ENCODE measurements at regions not wholly inside any gene's neighbourhood (a gene's known extent, or its start where the extent isn't known, plus 50 kb on each side); places are given as distances from the start of the nearest gene placed in this dataset.

GRCh38 chr11:91654686-91655085 lies 569.9 kb upstream of the FAT3 start:
- Histone ChIP-seq H3K9me3 (no peaks in the 10 kb centered on the region), H3K4me3 (no peak overlapping the region), H3K4me1 (ENCODE audit: control insufficient read depth in 1 of 2, low read depth in 2 of 2) (no peaks in the 10 kb centered on the region), H3K36me3 (no peaks in the 10 kb centered on the region), H3K27me3 (replicated peaks; ENCODE audit: insufficient read depth) (no peaks in the 10 kb centered on the region), H3K27ac (no peak overlapping the region)
- TF ChIP-seq CTCF (IDR thresholded peaks at IDR 0.05) = no peak
- ATAC-seq (ENCODE audit: insufficient number of reproducible peaks, low FRiP score, low read depth) = no peak
- DNase-seq (ENCODE audit: low spot score) = no peak

DNA sequence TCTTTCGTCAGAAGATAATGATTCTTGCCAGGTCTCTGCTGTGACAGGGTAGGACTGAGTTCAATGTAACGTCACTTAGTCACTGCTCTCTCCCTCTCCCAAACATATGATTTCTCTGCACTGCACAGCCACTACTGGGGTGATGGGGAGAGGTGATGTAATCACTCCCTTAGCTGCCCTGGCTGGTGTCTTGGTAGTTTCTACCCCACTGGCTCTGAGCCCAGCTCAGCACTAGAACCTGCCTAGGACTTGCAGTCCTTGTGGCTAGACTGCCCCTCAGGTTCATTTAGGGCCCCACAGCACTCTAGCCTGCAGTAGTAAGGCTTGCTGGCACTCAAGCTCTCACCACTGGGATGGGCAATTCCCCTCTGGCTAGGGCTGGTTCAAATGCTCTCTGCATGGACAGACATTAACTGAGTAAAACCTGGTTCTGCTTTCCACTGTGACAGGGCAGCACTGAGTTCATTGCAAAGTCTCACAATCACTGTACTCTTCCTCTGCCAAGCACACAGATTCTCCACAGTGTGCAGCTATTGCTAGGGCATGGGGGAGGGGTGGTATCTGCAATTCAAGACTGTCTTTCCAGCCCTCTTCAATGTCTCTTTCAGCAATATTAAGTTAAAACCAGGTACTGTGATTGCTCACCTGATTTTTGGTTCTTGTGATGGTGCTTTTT lies 571.4 kb upstream of the FAT3 start:
- TF ChIP-seq CTCF (IDR thresholded peaks at IDR 0.05) = no peak
- H3K27ac ChIP-seq = no peak overlapping the region

DNA sequence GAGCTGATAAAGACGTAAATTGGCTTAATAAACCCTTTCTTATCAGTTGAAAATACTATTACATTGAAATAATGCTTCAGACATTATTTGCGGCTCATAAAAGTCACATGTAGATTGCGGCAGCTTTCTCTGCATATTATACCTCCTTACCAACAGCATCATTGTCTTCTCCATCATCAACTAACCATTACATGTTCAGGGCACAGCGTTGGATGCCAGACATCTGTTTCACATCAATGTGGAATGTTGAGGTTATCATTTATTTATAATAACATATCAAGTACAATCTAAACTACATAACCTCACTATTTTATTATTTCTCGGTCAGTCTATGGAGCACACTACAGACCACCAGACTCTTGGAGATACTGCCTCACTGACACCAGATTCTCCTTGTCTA lies 573.8 kb upstream of the FAT3 start:
- no peaks in the 10 kb centered on the region for H3K9me3 ChIP-seq
- no peak for TF ChIP-seq CTCF (IDR thresholded peaks at IDR 0.05)
- H3K4me1 ChIP-seq (ENCODE audit: control insufficient read depth in 1 of 2, low read depth in 2 of 2) = no peaks in the 10 kb centered on the region
- no peak overlapping the region for H3K4me3 ChIP-seq
- no peak for ATAC-seq (ENCODE audit: insufficient number of reproducible peaks, low FRiP score, low read depth)
- no peaks in the 10 kb centered on the region for H3K27me3 ChIP-seq (replicated peaks; ENCODE audit: insufficient read depth)
- H3K27ac ChIP-seq = no peak overlapping the region
- no peak for DNase-seq (ENCODE audit: low spot score)
- H3K36me3 ChIP-seq = no peaks in the 10 kb centered on the region

More for the DNA sequence above, 571.4 kb upstream of the FAT3 start:
- Histone ChIP-seq H3K36me3 (no peaks in the 10 kb centered on the region), H3K9me3 (no peaks in the 10 kb centered on the region), H3K4me3 (no peak overlapping the region), H3K4me1 (ENCODE audit: control insufficient read depth in 1 of 2, low read depth in 2 of 2) (no peaks in the 10 kb centered on the region), H3K27me3 (replicated peaks; ENCODE audit: insufficient read depth) (no peaks in the 10 kb centered on the region)
- DNase-seq (ENCODE audit: low spot score) (no peak), ATAC-seq (ENCODE audit: insufficient number of reproducible peaks, low FRiP score, low read depth) (no peak)

- no peaks in the 10 kb centered on the region for H3K4me1 ChIP-seq (ENCODE audit: control insufficient read depth in 1 of 2, low read depth in 2 of 2)
- H3K9me3 ChIP-seq = no peaks in the 10 kb centered on the region
- H3K4me3 ChIP-seq = no peak overlapping the region
- no peaks in the 10 kb centered on the region for H3K27me3 ChIP-seq (replicated peaks; ENCODE audit: insufficient read depth)
- H3K36me3 ChIP-seq = no peaks in the 10 kb centered on the region
- H3K27ac ChIP-seq = no peak overlapping the region
- no peak for TF ChIP-seq CTCF (IDR thresholded peaks at IDR 0.05)
- no peak for DNase-seq (ENCODE audit: low spot score)
- no peak for ATAC-seq (ENCODE audit: insufficient number of reproducible peaks, low FRiP score, low read depth)
These were observed 583.5 kb upstream of the FAT3 start for GRCh38 chr11:91641153-91641552.

- TF ChIP-seq CTCF (IDR thresholded peaks at IDR 0.05) = no peak
- DNase-seq (ENCODE audit: low spot score) = no peak
- no peak overlapping the region for H3K4me3 ChIP-seq
- no peaks in the 10 kb centered on the region for H3K36me3 ChIP-seq
- no peak for ATAC-seq (ENCODE audit: insufficient number of reproducible peaks, low FRiP score, low read depth)
- H3K27me3 ChIP-seq (replicated peaks; ENCODE audit: insufficient read depth) = no peaks in the 10 kb centered on the region
- H3K4me1 ChIP-seq (ENCODE audit: control insufficient read depth in 1 of 2, low read depth in 2 of 2) = no peaks in the 10 kb centered on the region
- H3K27ac ChIP-seq = no peak overlapping the region
- H3K9me3 ChIP-seq = no peaks in the 10 kb centered on the region
These were observed 585.3 kb upstream of the FAT3 start for GRCh38 chr11:91639359-91639758.
